Body of pancreas (tissue), 4 donors: ENCODE measurements at regions not wholly inside any gene's neighbourhood (a gene's known extent, or its start where the extent isn't known, plus 50 kb on each side); places are given as distances from the start of the nearest gene placed in this dataset.

ENCODE experiments used
- ATAC-seq: fragments of 150-250 bp; one replicate; pipeline ENCODE4 v1.9.1; 2016
- DNase-seq, 4 donors: peaks; one replicate each; pipeline ENCODE4 v3.0.0-alpha.2; 2019
- H3K27ac ChIP-seq, 4 donors: fragments of 200-600 bp; sonication (generic); 1 replicate in 3 of 4; 2 replicates in 1 of 4; pipeline versions ENCODE4 v1.5.1 to v1.6.1; 2016 to 2019; ENCODE audit warnings: mild to moderate bottlenecking in 1 of 4, mixed read lengths in 1 of 4, moderate library complexity in 1 of 4
- H3K27me3 ChIP-seq, 2 donors: fragments of 200-600 bp; sonication (generic); one replicate each; pipeline ENCODE4 v1.6.0; 2016; ENCODE audit warnings: mild to moderate bottlenecking in 1 of 2
- H3K36me3 ChIP-seq, 2 donors: fragments of 200-600 bp; sonication (generic); replicated peaks in 1 of 2; 2 replicates each; pipeline ENCODE4 v1.5.1; 2016; ENCODE audit warnings: low read depth in 2 of 2; ENCODE audit not compliant: insufficient read depth in 1 of 2
- H3K4me1 ChIP-seq: fragments of 200-600 bp; sonication (generic); one replicate; pipeline ENCODE4 v1.6.0; 2016
- H3K4me3 ChIP-seq, 2 donors: fragments of 200-600 bp; sonication (generic); 1 replicate in 1 of 2; 2 replicates in 1 of 2; pipeline ENCODE4 v1.5.1; 2016 to 2019
- H3K9me3 ChIP-seq, 3 donors: fragments of 200-600 bp; sonication (generic); 1 replicate in 2 of 3; 2 replicates in 1 of 3; pipeline ENCODE4 v1.5.1; 2016
- CTCF ChIP-seq, 7 experiments: fragments of 450-650 bp in 4 of 7; fragments of 200-600 bp in 3 of 7; sonication (generic) in 3 of 7; IDR thresholded peaks; one replicate each; pipeline ENCODE4 v1.5.1; 2016 to 2019; ENCODE audit warnings: antibody characterized with exemption in 7 of 7
- POLR2A ChIP-seq, 3 donors: fragments of 450-650 bp; IDR thresholded peaks; one replicate each; pipeline ENCODE4 v1.6.1; 2016; ENCODE audit warnings: antibody characterized with exemption in 3 of 3, mild to moderate bottlenecking in 2 of 3
- WGBS, 2 donors: methylation state at CpG; one replicate each; pipeline ENCODE4 v1.1.5; 2017; 5-methylcytosine and 5-hydroxymethylcytosine counted together
- intact Hi-C: fragments of 100-400 bp; cut with DNase I; formaldehyde crosslinking; loops from one replicate; pipeline ENCODE4 v1.15.1; 2023

- Histone ChIP-seq H3K9me3 (no peaks in the 10 kb centered on the region), H3K27ac (no peak overlapping the region), H3K36me3 (no peaks in the 10 kb centered on the region), H3K4me1 (no peaks in the 10 kb centered on the region), H3K27me3 (no peaks in the 10 kb centered on the region), H3K4me3 (no peak overlapping the region)
- no peak for DNase-seq
- intact Hi-C loops, result loop anchor here (10.0 kb wide), 1 partner anchor 135 kb away; no protein-coding TSS in a partner anchor
- no peak for ATAC-seq
- 88 to 91% methylated on average over 14 of the region's 14 CpGs for WGBS, 2 donors
- TF ChIP-seq CTCF (IDR thresholded peaks at IDR 0.05), result no peak
Observed at GRCh38 chr2:11099122-11100065, 55.9 kb upstream of the SLC66A3 start.

GRCh38 chr2:11100130-11100529, 55.1 kb upstream of the SLC66A3 start:
- whole genome bisulfite sequencing, 2 donors, result 90 to 92% methylated on average over 6 of the region's 6 CpGs
- ATAC-seq, result no peak
- intact Hi-C loops, result no loop called here

GRCh38 chr2:11100976-11101375, 54.3 kb upstream of the SLC66A3 start:
- Histone ChIP-seq H3K27me3 (no peaks in the 10 kb centered on the region), H3K36me3 (no peaks in the 10 kb centered on the region), H3K4me1 (peaks cover 7% of the 10 kb centered on the region), H3K4me3 (no peak overlapping the region), H3K27ac (no peak overlapping the region), H3K9me3 (no peaks in the 10 kb centered on the region)
- intact Hi-C loops, result no loop called here
- no peak for DNase-seq
- TF ChIP-seq CTCF (IDR thresholded peaks at IDR 0.05) (no peak), POLR2A (IDR thresholded peaks at IDR 0.05) (no peak)
- WGBS, 2 donors, result 88 to 93% methylated on average over 6 of the region's 6 CpGs
- no peak for ATAC-seq

More at GRCh38 chr2:11100130-11100529, 55.1 kb upstream of the SLC66A3 start:
- Histone ChIP-seq H3K27ac (no peak overlapping the region), H3K4me1 (peaks cover 2% of the 10 kb centered on the region), H3K27me3 (no peaks in the 10 kb centered on the region), H3K4me3 (no peak overlapping the region), H3K36me3 (no peaks in the 10 kb centered on the region), H3K9me3 (no peaks in the 10 kb centered on the region)
- no peak for DNase-seq
- no peak for TF ChIP-seq CTCF (IDR thresholded peaks at IDR 0.05)
- TF ChIP-seq POLR2A (IDR thresholded peaks at IDR 0.05), result no peak

- ATAC-seq (no peak), DNase-seq (no peak)
- no peaks in the 10 kb centered on the region for H3K36me3 ChIP-seq
- intact Hi-C loops, result no loop called here
- TF ChIP-seq CTCF (IDR thresholded peaks at IDR 0.05), result no peak
- no peak overlapping the region for H3K27ac ChIP-seq
- H3K9me3 ChIP-seq, result no peaks in the 10 kb centered on the region
- no peaks in the 10 kb centered on the region for H3K27me3 ChIP-seq
- WGBS, 2 donors, result 84 to 89% methylated on average over 4 of the region's 4 CpGs
- no peak overlapping the region for H3K4me3 ChIP-seq
- peaks cover 7% of the 10 kb centered on the region for H3K4me1 ChIP-seq
Observed at GRCh38 chr2:11101430-11101829, 53.8 kb upstream of the SLC66A3 start.

GRCh38 chr2:11102466-11102865, 52.8 kb upstream of the SLC66A3 start:
- 77 to 86% methylated on average over 11 of the region's 11 CpGs for WGBS, 2 donors
- intact Hi-C loops, result no loop called here
- DNase-seq, result no peak
- H3K9me3 ChIP-seq, result no peaks in the 10 kb centered on the region
- no peak overlapping the region for H3K4me3 ChIP-seq
- H3K27me3 ChIP-seq, result no peaks in the 10 kb centered on the region
- no peak for TF ChIP-seq CTCF (IDR thresholded peaks at IDR 0.05)
- TF ChIP-seq POLR2A (IDR thresholded peaks at IDR 0.05), result no peak
- no peak overlapping the region for H3K27ac ChIP-seq
- ATAC-seq, result no peak
- H3K4me1 ChIP-seq, result peaks cover 7% of the 10 kb centered on the region
- no peaks in the 10 kb centered on the region for H3K36me3 ChIP-seq
